Neuronal stem cell (in vitro differentiated cells): ENCODE measurements at regions not wholly inside any gene's neighbourhood (a gene's known extent, or its start where the extent isn't known, plus 50 kb on each side); places are given as distances from the start of the nearest gene placed in this dataset.

Source experiments
- DNase-seq: peaks from one replicate; pipeline ENCODE4 v3.0.0-alpha.2; 2013; ENCODE audit warnings: low spot score
- H2AFZ ChIP-seq: one replicate; pipeline ENCODE4 v1.6.1; 2013; ENCODE audit warnings: mild to moderate bottlenecking, low read length, inconsistent platforms
- H2AK5ac ChIP-seq: 2 replicates; pipeline ENCODE4 v1.6.1; 2013; ENCODE audit warnings: low read depth, mild to moderate bottlenecking, inconsistent platforms, low read length, moderate library complexity, mixed read lengths
- H2BK120ac ChIP-seq: 2 replicates; pipeline ENCODE4 v1.6.1; 2013; ENCODE audit warnings: low read depth, mild to moderate bottlenecking, inconsistent platforms, low read length, moderate library complexity, mixed read lengths
- H2BK12ac ChIP-seq: one replicate; pipeline ENCODE4 v1.6.1; 2013; ENCODE audit warnings: low read length, inconsistent platforms
- H2BK15ac ChIP-seq: 2 replicates; pipeline ENCODE4 v1.6.1; 2013; ENCODE audit warnings: mild to moderate bottlenecking, low read length, inconsistent platforms, mixed read lengths
- H2BK5ac ChIP-seq: one replicate; pipeline ENCODE4 v1.6.1; 2013; ENCODE audit warnings: inconsistent platforms, mild to moderate bottlenecking, low read length, moderate library complexity
- H3K14ac ChIP-seq: one replicate; pipeline ENCODE4 v1.6.1; 2013; ENCODE audit warnings: low read length, inconsistent platforms
- H3K18ac ChIP-seq: 2 replicates; pipeline ENCODE4 v1.6.1; 2013; ENCODE audit warnings: low read length, inconsistent platforms
- H3K23ac ChIP-seq: 2 replicates; pipeline ENCODE4 v1.6.1; 2013; ENCODE audit warnings: low read depth, mild to moderate bottlenecking, mixed read lengths, low read length, inconsistent platforms; ENCODE audit not compliant: poor library complexity
- H3K27ac ChIP-seq: replicated peaks from 3 replicates; pipeline ENCODE4 v1.5.1; 2013; ENCODE audit warnings: low read length, inconsistent platforms
- H3K27me3 ChIP-seq, 3 experiments: 2 replicates each; pipeline ENCODE4 v1.6.1; 2013; ENCODE audit warnings: low read length in 3 of 3, mild to moderate bottlenecking in 2 of 3, inconsistent platforms in 1 of 3, low read depth in 1 of 3, mixed read lengths in 1 of 3, moderate library complexity in 1 of 3; ENCODE audit not compliant: control insufficient read depth in 3 of 3, insufficient read depth in 3 of 3
- H3K36me3 ChIP-seq, 2 donors: replicated peaks in 1 of 2; 2 replicates each; pipeline ENCODE4 v1.6.1; 2013; ENCODE audit warnings: low read length in 2 of 2; ENCODE audit not compliant: control insufficient read depth in 2 of 2, insufficient read depth in 2 of 2
- H3K4ac ChIP-seq: 2 replicates; pipeline ENCODE4 v1.6.1; 2013; ENCODE audit warnings: inconsistent platforms, mild to moderate bottlenecking, low read length, moderate library complexity
- H3K4me1 ChIP-seq, 2 donors: 1 replicate in 1 of 2; 2 replicates in 1 of 2; pipeline ENCODE4 v1.6.1; 2013; ENCODE audit warnings: low read length in 2 of 2, low read depth in 1 of 2; ENCODE audit not compliant: control insufficient read depth in 2 of 2, insufficient read depth in 1 of 2
- H3K4me2 ChIP-seq: one replicate; pipeline ENCODE4 v1.6.1; 2013; ENCODE audit warnings: mild to moderate bottlenecking, low read length, inconsistent platforms; ENCODE audit not compliant: insufficient read depth, poor library complexity, severe bottlenecking
- H3K4me3 ChIP-seq, 2 donors: 2 replicates each; pipeline ENCODE4 v1.5.1; 2013; ENCODE audit warnings: low read length in 2 of 2, mild to moderate bottlenecking in 2 of 2, inconsistent platforms in 1 of 2, moderate library complexity in 1 of 2
- H3K79me1 ChIP-seq: one replicate; pipeline ENCODE4 v1.6.1; 2013; ENCODE audit warnings: low read depth, mild to moderate bottlenecking, inconsistent platforms, low read length, moderate library complexity
- H3K9ac ChIP-seq: one replicate; pipeline ENCODE4 v1.6.1; 2013; ENCODE audit warnings: mild to moderate bottlenecking, low read depth, low read length, inconsistent platforms; ENCODE audit not compliant: poor library complexity
- H3K9me3 ChIP-seq, 2 donors: replicated peaks in 1 of 2; 2 replicates each; pipeline versions ENCODE3 to v1.6.1; 2013; ENCODE audit warnings: low read length in 2 of 2, mild to moderate bottlenecking in 2 of 2, inconsistent platforms in 1 of 2, low read depth in 1 of 2, mixed read lengths in 1 of 2, moderate library complexity in 1 of 2; ENCODE audit not compliant: control insufficient read depth in 2 of 2, insufficient read depth in 1 of 2
- H4K8ac ChIP-seq: one replicate; pipeline ENCODE4 v1.6.1; 2013; ENCODE audit warnings: low read depth, mild to moderate bottlenecking, inconsistent platforms, low read length, moderate library complexity
- H4K91ac ChIP-seq: one replicate; pipeline ENCODE4 v1.6.1; 2013; ENCODE audit warnings: low read length, low read depth, mild to moderate bottlenecking, inconsistent platforms; ENCODE audit not compliant: poor library complexity
- WGBS, 2 donors: extraction: QIAGEN DNeasy Blood & Tissue Kit; methylation state at CpG; one replicate each; pipeline ENCODE4 v1.1.7; 2013; ENCODE audit warnings: missing lambda C conversion rate in 2 of 2, mixed read lengths in 1 of 2; ENCODE audit not compliant: insufficient read length in 2 of 2, insufficient replicate concordance in 1 of 2; ENCODE audit errors: extremely low coverage in 2 of 2; 5-methylcytosine and 5-hydroxymethylcytosine counted together

- H2BK12ac ChIP-seq, result no peak overlapping the region
- H3K36me3 ChIP-seq, result no peaks in the 10 kb centered on the region
- H3K23ac ChIP-seq, result no peak overlapping the region
- no peak overlapping the region for H2BK15ac ChIP-seq
- DNase-seq, result no peak
- H4K91ac ChIP-seq, result no peak overlapping the region
- H3K27me3 ChIP-seq, result no peaks in the 10 kb centered on the region
- no CpG with 5 or more reads among the region's 5 CpGs for WGBS, 2 donors
- H3K27ac ChIP-seq, result no peak overlapping the region
- H3K9me3 ChIP-seq, result no peaks in the 10 kb centered on the region
- no peak overlapping the region for H2BK120ac ChIP-seq
- no peak overlapping the region for H2AK5ac ChIP-seq
- H4K8ac ChIP-seq, result no peak overlapping the region
- no peak overlapping the region for H3K4me3 ChIP-seq
- no peak overlapping the region for H2BK5ac ChIP-seq
- no peak overlapping the region for H3K4me2 ChIP-seq
- H3K14ac ChIP-seq, result no peak overlapping the region
- no peak overlapping the region for H3K18ac ChIP-seq
- H3K9ac ChIP-seq, result no peak overlapping the region
- H3K79me1 ChIP-seq, result no peaks in the 10 kb centered on the region
- H3K4ac ChIP-seq, result no peak overlapping the region
- no peaks in the 10 kb centered on the region for H3K4me1 ChIP-seq
- no peak overlapping the region for H2AFZ ChIP-seq
Measured at GRCh38 chrX:44785652-44786051, 58.2 kb upstream of the DUSP21 start.

GRCh38 chrX:44784241-44784640 is 59.6 kb upstream of the DUSP21 start:
- Histone ChIP-seq H2BK120ac (no peak overlapping the region), H3K18ac (no peak overlapping the region), H3K9me3 (no peaks in the 10 kb centered on the region), H3K23ac (no peak overlapping the region), H2BK15ac (no peak overlapping the region), H3K27ac (no peak overlapping the region), H3K4me1 (no peaks in the 10 kb centered on the region), H3K4me3 (no peak overlapping the region), H2AFZ (no peak overlapping the region), H3K14ac (no peak overlapping the region), H2BK12ac (no peak overlapping the region), H2AK5ac (no peak overlapping the region), H3K36me3 (no peaks in the 10 kb centered on the region), H3K4ac (no peak overlapping the region), H3K4me2 (no peak overlapping the region), H3K79me1 (no peaks in the 10 kb centered on the region), H3K9ac (no peak overlapping the region), H2BK5ac (no peak overlapping the region), H4K8ac (no peak overlapping the region), H4K91ac (no peak overlapping the region), H3K27me3 (no peaks in the 10 kb centered on the region)
- DNase-seq, result no peak
- no CpG with 5 or more reads among the region's 2 CpGs for WGBS, 2 donors

DNA sequence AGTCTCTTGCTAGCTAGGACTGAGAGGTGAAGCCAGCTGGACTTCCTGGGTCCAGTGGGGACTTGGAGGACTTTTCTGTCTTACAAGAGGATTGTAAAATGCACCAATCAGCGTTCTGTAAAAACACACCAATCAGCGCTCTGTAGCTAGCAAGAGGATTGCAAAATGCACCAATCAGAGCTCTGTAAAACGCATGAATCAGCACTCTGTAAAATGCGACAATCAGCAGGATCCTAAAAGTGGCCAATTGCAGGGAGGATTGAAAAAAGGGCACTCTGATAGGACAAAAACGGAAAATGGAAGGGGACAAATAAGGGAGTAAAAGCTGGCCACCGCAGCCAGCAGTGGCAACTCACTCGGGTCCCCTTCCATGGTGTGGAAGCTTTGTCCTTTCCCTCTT is 65.6 kb upstream of the DUSP21 start:
- no CpG with 5 or more reads among the region's 7 CpGs for WGBS, 2 donors
- Histone ChIP-seq H4K8ac (no peak overlapping the region), H3K23ac (no peak overlapping the region), H2BK12ac (no peak overlapping the region), H3K4me3 (no peak overlapping the region), H3K14ac (no peak overlapping the region), H3K4me1 (no peaks in the 10 kb centered on the region), H2AK5ac (no peak overlapping the region), H3K79me1 (no peaks in the 10 kb centered on the region), H2BK15ac (no peak overlapping the region), H3K27ac (no peak overlapping the region), H3K9ac (no peak overlapping the region), H3K18ac (no peak overlapping the region), H3K4ac (no peak overlapping the region), H3K9me3 (no peaks in the 10 kb centered on the region), H2BK120ac (no peak overlapping the region), H2AFZ (no peak overlapping the region), H2BK5ac (no peak overlapping the region), H4K91ac (no peak overlapping the region), H3K4me2 (no peak overlapping the region), H3K27me3 (no peaks in the 10 kb centered on the region), H3K36me3 (no peaks in the 10 kb centered on the region)
- DNase-seq, result no peak

DNA sequence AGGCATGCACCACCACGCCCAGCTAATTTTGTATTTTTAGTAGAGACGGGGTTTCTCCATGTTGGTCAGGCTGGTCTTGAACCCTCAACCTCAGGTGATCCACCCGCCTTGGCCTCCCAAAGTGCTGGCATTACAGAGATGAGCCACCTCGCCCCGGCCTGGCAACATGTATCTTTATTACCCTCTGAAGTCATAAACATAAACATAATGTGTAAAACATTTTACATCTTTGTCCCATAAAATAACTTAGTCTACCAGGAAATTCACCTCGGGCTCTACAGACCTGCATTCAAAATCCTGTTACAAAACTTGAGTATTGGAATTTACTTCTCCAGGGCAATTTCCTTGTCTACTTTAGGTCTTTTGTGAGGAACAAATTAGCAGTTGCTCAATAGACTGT is 68.1 kb upstream of the DUSP21 start:
- Histone ChIP-seq H3K23ac (no peak overlapping the region), H3K4me1 (no peaks in the 10 kb centered on the region), H3K4me3 (no peak overlapping the region), H2BK5ac (no peak overlapping the region), H2AK5ac (no peak overlapping the region), H2BK12ac (no peak overlapping the region), H2AFZ (no peak overlapping the region), H3K27me3 (no peaks in the 10 kb centered on the region), H2BK120ac (no peak overlapping the region), H3K14ac (no peak overlapping the region), H3K4ac (no peak overlapping the region), H4K91ac (no peak overlapping the region), H3K18ac (no peak overlapping the region), H3K9ac (no peak overlapping the region), H3K79me1 (no peaks in the 10 kb centered on the region), H3K4me2 (no peak overlapping the region), H2BK15ac (no peak overlapping the region), H3K27ac (no peak overlapping the region), H3K36me3 (no peaks in the 10 kb centered on the region), H3K9me3 (no peaks in the 10 kb centered on the region), H4K8ac (no peak overlapping the region)
- DNase-seq, result no peak
- WGBS, 2 donors, result no CpG with 5 or more reads among the region's 6 CpGs
